ENCODE measurements at regions not wholly inside any gene's neighbourhood (a gene's known extent, or its start where the extent isn't known, plus 50 kb on each side); places are given as distances from the start of the nearest gene placed in this dataset.

- Histone ChIP-seq H3K14ac (replicated peaks; ENCODE audit: low read depth, low read length) (no peak overlapping the region), H3K4me1 (ENCODE audit: control insufficient read depth, insufficient read depth, low read length) (no peaks in the 10 kb centered on the region), H3K56ac (ENCODE audit: extremely low read depth, insufficient read depth, low read length) (no peak overlapping the region), H3K9ac (ENCODE audit: low read depth, low read length) (no peak overlapping the region), H2BK5ac (ENCODE audit: low read depth, low read length, poor library complexity, severe bottlenecking) (no peak overlapping the region), H4K5ac (ENCODE audit: low read depth, low read length) (no peak overlapping the region), H2BK15ac (ENCODE audit: low read depth, low read length) (no peak overlapping the region), H2AK9ac (replicated peaks; ENCODE audit: low read depth, low read length, poor library complexity) (no peak overlapping the region), H3K79me1 (ENCODE audit: low read depth in 1 of 2, low read length in 2 of 2) (no peaks in the 10 kb centered on the region), H2BK120ac (ENCODE audit: low read depth, low read length) (no peak overlapping the region), H3K4ac (ENCODE audit: low read depth, low read length) (no peak overlapping the region), H3K23ac (ENCODE audit: low read depth, low read length) (no peak overlapping the region), H3K18ac (ENCODE audit: low read depth, low read length) (no peak overlapping the region), H3K4me2 (ENCODE audit: low read depth, low read length) (no peak overlapping the region), H4K91ac (ENCODE audit: insufficient read depth, low read depth, low read length) (no peak overlapping the region), H3K9me1 (ENCODE audit: insufficient read depth, low read length) (no peaks in the 10 kb centered on the region), H2AFZ (replicated peaks; ENCODE audit: low read length, poor library complexity) (no peak overlapping the region), H2AK5ac (ENCODE audit: low read depth, low read length) (no peak overlapping the region), H2BK20ac (ENCODE audit: low read depth, low read length) (no peak overlapping the region), H3K27ac (ENCODE audit: insufficient read depth, low read length) (no peak overlapping the region), H3K9me3 (ENCODE audit: control insufficient read depth, insufficient read depth, low read length) (no peaks in the 10 kb centered on the region), H3K4me3 (ENCODE audit: insufficient read depth, low read depth, low read length) (no peak overlapping the region), H3K27me3 (ENCODE audit: control insufficient read depth, insufficient read depth, low read length) (no peaks in the 10 kb centered on the region), H4K8ac (ENCODE audit: low read depth in 2 of 2, low read length in 2 of 2) (no peak overlapping the region), H3K36me3 (ENCODE audit: control insufficient read depth, insufficient read depth, low read length) (no peaks in the 10 kb centered on the region), H4K20me1 (ENCODE audit: insufficient read depth, low read length) (no peaks in the 10 kb centered on the region)
- dilution Hi-C loops (cut with HindIII; ENCODE audit: low sequenced_read_pairs, unreplicated experiment) (no loop called here), intact Hi-C loops (cut with micrococcal nuclease) (no loop called here), in situ Hi-C loops (cut with MboI; ENCODE audit: low sequenced_read_pairs) (no loop called here)
- CTCF ChIA-PET: no interaction called here
- WGBS, 2 experiments (ENCODE audit: extremely low coverage in 2 of 2, insufficient read length in 1 of 2): no CpG with 5 or more reads among the region's 1 CpG
- POLR2A ChIA-PET (ENCODE audit: unreplicated experiment): no interaction called here
- ATAC-seq (ENCODE audit: low read depth) (no peak), DNase-seq (no peak)
- TF ChIP-seq POLR2A (IDR thresholded peaks at IDR 0.05; ENCODE audit: low read depth, low read length) (no peak), BHLHE40 (IDR thresholded peaks at IDR 0.05; ENCODE audit: low read depth, low read length) (no peak), RCOR1 (IDR thresholded peaks at IDR 0.05; ENCODE audit: insufficient replicate concordance, low read length) (no peak), CHD1 (IDR thresholded peaks at IDR 0.05; ENCODE audit: low read depth, low read length) (no peak), ELK1 (IDR thresholded peaks at IDR 0.05; ENCODE audit: borderline replicate concordance, low read depth, low read length) (no peak), MAFK (IDR thresholded peaks at IDR 0.05; ENCODE audit: low read depth, low read length) (no peak), RAD21 (IDR thresholded peaks at IDR 0.05; ENCODE audit: low read length) (no peak), MAZ (IDR thresholded peaks at IDR 0.05; ENCODE audit: borderline replicate concordance, low read depth, low read length) (no peak), MXI1 (IDR thresholded peaks at IDR 0.05; ENCODE audit: borderline replicate concordance, low read depth, low read length) (no peak)
- no TSS peak for BruUV-seq (replicated peaks)
Observed at GRCh38 chr5:90334741-90335140, 74.8 kb downstream of the CETN3 start.
